DMS 273 (cell line): ENCODE measurements at regions not wholly inside any gene's neighbourhood (a gene's known extent, or its start where the extent isn't known, plus 50 kb on each side); places are given as distances from the start of the nearest gene placed in this dataset.
"Not testable (repeated sequence)": the region's sequence is repeated elsewhere in the genome, so short reads cannot be mapped to it uniquely, and the experiment has no call there.

Source experiments
- DNase-seq: peaks from one replicate; lab custom pipeline; 2025; ENCODE audit not compliant: unreplicated experiment; lab: John Stamatoyannopoulos, UW

DNA sequence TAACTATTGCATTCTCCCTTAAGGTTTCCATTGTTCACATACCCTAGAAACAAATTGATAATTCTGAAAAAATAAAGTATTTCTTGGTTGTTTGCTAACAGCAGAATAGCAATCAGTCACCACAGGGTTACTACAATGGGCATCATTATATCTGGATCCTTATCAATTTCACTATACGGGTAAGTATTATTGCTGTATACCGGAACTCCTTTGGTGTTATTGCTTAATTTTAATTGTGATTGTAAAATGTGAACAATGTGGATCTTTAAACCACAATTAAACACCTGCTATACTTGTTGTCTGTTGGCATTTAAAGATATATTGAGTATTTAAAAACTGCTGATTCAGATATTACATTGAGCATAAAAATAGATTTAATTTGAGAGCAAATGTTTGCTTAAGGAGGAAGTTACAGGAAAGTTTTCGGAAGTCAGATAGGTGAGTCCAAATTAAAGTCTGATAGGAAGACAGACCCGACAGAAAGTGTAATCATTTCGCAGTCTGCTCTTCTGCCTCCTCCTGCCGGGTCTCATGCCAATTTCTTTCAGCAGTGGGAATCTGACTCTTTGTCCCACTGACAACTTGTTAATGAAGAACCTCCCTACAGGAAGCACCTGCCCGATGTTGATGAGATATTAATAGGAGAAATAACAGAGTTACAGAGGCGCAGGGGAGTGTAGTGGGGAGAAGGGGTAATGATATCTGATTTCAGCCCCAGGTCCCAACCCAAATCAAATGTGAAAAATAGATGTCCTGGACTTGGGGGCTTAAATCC, 169.7 kb upstream of the TBC1D5 start:
- no peak for DNase-seq

- DNase-seq = no peak
Observed at GRCh38 chr3:17910922-17911321, 168.5 kb upstream of the TBC1D5 start.

DNA sequence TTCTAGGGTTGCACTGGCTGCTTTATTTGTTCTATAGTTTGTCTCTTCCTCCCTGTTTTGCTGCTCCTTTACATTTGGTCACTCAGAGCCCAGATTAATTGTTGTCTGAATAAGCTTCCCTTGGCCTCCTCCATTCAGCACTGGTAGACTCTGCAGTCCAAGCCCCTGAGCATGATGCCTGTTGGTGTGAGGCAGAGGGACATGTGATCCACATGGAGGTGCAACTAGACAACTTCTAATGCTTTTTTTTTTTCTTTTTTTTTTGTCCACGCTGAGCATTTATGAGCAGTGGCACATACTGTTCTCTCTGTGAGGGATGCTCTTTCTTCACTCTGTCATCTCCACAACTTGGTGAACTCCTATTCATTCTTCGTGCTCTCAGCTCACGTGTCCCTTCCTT, 167.3 kb upstream of the TBC1D5 start:
- no peak for DNase-seq

GRCh38 chr3:17908399-17909191, 166.2 kb upstream of the TBC1D5 start:
- no peak for DNase-seq

DNA sequence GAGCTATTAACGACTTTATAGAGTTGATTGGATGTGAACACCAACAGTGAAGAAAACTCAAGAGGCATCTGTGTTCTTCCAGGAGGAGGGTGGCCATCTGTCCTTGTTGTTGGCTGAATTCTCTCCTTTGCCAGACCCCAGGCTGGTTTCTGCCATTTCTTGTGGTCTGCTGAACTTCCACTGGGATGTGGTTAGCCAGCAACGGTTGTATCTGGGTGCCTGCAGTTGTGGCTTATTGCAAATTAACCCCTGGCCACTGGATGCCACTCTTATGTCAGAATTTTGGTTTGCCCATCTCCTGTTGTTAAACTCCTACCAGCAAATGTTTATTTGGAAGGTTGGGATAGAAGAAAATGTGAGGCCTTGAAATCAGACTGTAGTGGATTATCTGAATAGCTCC, 163.6 kb upstream of the TBC1D5 start:
- no peak for DNase-seq

- no peak for DNase-seq
Observed at GRCh38 chr3:17901893-17902292, 159.5 kb upstream of the TBC1D5 start.

DNA sequence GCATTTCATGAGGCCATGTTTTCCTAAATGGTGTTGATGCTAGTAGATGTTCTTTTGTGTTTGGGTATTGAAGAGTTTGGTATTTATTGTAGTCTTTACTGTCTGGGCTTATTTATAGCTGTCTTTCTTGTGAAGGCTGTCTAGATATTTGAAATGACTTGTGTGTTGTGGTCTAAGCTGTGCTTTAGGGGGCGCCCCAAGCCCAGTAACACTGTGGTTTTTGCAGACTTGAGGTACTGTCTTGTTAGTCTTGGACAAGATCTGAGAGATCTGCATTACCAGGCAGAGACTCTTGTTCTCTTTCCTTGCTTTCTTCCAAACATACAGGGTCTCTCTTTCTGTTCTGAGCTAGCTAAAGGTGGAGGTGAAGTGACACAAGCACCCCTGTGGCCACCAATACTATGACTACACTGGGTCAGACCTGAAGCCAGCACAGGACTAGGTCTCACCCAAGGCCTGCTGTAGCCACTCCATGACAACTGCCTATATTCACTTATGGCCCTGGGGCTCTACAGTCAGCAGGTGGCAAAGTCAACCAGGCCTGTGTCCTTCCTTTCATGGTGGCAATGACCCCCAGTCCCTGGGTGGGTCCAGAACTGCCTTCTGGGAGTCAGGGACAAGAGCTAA, 152.1 kb upstream of the TBC1D5 start:
- peak; percentile 31 for DNase-seq

GRCh38 chr3:17891139-17891856, 148.9 kb upstream of the TBC1D5 start:
- DNase-seq = no peak

- no peak for DNase-seq
Observed at GRCh38 chr3:17885986-17886385, 143.6 kb upstream of the TBC1D5 start.

- DNase-seq = no peak
Observed at GRCh38 chr3:17882981-17883380, 140.6 kb upstream of the TBC1D5 start.

DNA sequence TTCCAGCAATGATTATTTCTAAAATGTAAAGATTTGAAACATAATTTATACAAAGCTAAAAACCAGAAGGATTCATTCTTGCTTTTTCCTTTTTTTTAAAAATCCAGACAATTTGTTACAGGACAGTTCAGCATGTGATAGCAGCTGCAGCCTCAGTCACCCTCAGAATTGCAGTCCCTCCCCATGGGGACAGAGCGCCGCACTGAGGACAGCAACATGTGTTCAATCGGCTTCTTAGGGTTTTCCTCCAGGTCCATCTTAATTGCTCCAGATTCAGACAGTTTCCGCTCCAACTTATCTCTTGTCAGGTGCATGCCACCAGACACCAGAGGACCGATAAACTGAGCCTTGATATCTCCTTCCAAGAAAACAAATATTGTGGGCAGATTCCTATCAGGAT, 134.9 kb upstream of the TBC1D5 start:
- DNase-seq = no peak

GRCh38 chr3:17874636-17875035, 132.2 kb upstream of the TBC1D5 start:
- no peak for DNase-seq

DNA sequence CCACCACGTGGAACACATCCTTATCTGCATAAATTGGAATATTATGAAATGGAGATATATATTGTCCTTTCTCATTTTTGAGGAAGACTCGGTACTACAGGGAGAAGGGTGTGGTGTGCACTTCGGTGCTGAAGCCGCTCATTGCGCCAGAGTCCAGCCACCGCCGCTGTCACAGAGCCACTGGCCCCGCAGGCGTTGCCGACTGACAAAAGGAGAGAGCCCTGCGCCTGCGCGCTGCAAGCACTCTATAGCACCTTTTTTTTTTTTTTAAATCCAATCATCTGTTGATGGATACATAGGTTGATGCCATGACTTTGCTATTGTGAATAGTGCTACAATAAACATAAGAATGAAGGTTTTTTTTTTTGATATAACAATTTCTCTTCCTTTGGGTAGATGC, 130.0 kb upstream of the TBC1D5 start:
- no peak for DNase-seq

DNA sequence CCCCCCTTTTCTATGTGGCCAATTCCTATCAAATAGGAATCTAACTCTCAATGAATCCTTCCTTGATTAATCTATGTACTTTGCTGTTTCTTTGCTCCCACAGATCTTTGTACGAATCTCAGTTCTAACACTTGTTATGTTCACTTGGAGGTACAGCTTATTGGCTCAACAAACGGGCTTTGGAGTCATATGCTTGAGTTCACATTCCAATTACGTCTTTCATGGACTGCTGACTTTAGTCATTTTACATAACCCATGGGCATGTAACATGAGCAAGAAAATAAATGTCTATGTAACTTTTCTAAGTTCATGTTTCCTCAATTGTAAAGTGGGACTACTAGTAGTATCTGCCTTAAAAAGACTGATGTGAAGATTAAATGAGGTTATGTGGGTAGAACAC, 123.2 kb upstream of the TBC1D5 start:
- DNase-seq = no peak

- no peak for DNase-seq
Observed at GRCh38 chr3:17861476-17861875, 119.0 kb upstream of the TBC1D5 start.

DNA sequence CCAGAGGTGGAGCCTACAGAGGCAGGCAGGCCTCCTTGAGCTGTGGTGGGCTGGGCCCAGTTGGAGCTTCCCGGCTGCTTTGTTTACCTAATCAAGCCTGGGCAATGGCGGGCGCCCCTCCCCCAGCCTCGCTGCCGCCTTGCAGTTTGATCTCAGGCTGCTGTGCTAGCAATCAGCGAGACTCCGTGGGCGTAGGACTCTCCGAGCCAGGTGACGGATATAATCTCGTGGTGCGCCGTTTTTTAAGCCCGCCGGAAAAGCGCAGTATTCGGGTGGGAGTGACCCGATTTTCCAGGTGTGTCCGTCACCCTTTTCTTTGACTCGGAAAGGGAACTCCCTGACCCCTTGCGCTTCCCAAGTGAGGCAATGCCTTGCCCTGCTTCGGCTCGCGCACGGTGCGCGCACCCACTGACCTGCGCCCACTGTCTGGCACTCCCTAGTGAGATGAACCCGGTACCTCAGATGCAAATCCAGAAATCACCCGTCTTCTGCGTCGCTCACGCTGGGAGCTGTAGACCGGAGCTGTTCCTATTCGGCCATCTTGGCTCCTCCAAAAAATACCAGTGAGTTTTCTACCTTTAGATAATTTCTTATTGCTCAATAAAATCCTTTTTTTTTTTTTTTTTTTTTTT, 118.5 kb upstream of the TBC1D5 start:
- DNase-seq = not testable (repeated sequence)

DNA sequence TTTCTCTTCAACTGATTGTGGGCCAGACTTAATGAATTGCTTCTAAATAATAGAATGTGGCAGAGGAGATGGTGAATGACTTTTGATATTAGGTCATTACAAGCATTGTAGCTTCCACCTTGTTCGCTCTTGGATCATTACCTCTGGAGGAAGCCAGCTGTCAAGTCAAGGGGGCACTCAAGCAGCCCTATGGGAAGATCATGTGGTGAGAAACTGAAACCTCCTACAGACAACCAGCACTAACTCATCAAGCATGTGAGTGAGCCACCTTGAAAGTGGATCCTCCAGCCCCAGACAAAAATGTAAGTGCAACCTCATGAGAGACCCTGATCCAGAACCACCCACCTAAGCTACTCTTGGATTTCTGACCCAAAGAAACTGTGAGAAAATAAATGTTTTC, 109.8 kb upstream of the TBC1D5 start:
- DNase-seq = no peak

DNA sequence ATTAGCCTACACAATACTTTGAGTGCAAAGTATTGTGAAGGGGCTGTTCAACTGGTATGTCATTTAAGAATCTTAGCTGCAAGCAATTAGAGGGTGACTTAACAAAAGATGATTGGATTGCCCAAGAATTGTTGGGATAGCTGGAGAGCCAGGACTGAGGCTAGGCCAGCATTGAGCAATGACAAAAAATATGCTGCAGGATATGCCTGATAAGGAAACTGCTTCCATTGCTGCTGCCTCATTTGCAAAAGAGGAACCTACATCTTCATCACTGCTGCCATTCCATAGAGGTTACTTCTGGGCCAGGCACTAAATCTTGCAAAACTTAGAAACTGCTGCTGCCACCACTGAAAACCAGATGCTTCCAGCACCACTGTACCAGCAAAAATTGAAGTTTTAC, 108.0 kb upstream of the TBC1D5 start:
- no peak for DNase-seq

DNA sequence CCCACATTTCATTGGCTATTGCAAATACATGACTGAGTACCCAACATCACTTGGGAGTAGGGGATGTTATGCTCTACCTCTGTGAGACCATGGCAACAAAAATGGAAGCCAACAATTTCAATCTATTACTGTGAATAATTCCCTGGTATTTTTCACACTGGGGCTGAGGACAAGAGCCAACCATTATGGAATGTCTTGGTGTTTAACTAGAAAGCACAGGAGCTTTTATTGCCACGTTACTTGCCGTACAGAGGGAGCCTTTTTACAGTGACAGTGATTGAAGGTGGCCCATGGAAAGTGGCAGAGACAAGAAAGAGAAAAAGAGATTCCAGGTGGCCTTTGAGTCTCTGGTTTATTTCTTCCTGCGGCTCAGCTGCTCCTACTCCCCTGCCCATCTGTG, 105.7 kb upstream of the TBC1D5 start:
- DNase-seq = no peak

- no peak for DNase-seq
Observed at GRCh38 chr3:17847156-17847555, 104.7 kb upstream of the TBC1D5 start.

DNA sequence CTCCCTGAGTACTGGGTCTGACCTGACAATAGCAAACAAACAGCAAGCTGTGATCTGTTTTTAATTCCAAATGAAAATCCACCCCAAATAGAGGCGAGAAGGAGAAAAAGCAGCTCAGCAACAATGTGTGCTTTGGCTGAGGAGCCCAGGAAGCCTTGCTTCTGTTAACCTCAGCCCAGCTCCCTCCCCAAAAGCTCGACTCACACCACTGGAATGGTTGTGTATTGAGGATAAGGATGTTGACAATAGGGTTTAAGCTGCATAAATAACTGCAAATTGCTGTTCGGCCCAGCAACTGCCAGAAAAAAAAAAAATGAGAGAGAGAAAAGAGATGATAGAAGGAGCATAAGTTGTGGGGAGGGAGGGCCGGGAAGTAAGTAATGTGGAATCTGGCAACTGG, 104.0 kb upstream of the TBC1D5 start:
- no peak for DNase-seq
